ENCODE measurements at regions not wholly inside any gene's neighbourhood (a gene's known extent, or its start where the extent isn't known, plus 50 kb on each side); places are given as distances from the start of the nearest gene placed in this dataset.
"Not testable (repeated sequence)": the region's sequence is repeated elsewhere in the genome, so short reads cannot be mapped to it uniquely, and the experiment has no call there.

DNA sequence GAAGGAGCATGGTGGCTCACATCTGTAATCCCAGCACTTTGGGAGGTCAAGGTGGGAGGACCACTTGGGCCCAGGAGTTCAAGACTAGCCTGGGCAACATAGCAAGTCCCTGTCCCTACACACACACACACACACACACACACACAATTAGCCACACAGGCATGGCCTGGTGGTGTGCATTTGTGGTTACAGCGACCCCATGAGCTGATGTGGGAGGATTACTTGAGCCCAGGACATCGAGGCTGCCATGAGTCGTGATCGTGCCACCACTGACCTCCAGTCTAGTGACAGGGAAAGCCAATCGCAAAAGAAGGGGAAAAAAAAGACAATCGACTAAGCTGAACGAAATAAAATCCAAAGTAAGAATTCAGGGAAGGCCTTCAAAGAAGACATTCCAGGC is 67.9 kb downstream of the TBX3 start:
- 86 to 90% (median 89%) methylated on average over 7 of the region's 7 CpGs for WGBS, 3 donors
- no peak for DNase-seq
- Histone ChIP-seq H3K9me3 (ENCODE audit: control insufficient read depth in 2 of 2, insufficient read depth in 1 of 2, low read depth in 1 of 2, low read length in 1 of 2) (no peaks in the 10 kb centered on the region), H3K27me3 (ENCODE audit: control insufficient read depth in 3 of 3, insufficient read depth in 3 of 3, low read length in 3 of 3) (no peaks in the 10 kb centered on the region), H3K27ac (ENCODE audit: low read depth in 1 of 3, low read length in 2 of 3) (no peak overlapping the region), H3K4me1 (ENCODE audit: control insufficient read depth in 3 of 3, insufficient read depth in 2 of 3, low read depth in 1 of 3, low read length in 2 of 3) (peaks cover 0 to 12% (median 0%) of the 10 kb centered on the region in 3 donors), H3K4me3 (ENCODE audit: low read depth in 1 of 3, low read length in 3 of 3) (no peak overlapping the region), H3K36me3 (ENCODE audit: control insufficient read depth in 3 of 3, insufficient read depth in 2 of 3, low read depth in 1 of 3, low read length in 3 of 3) (no peaks in the 10 kb centered on the region)
- no peak for FAIRE-seq

DNA sequence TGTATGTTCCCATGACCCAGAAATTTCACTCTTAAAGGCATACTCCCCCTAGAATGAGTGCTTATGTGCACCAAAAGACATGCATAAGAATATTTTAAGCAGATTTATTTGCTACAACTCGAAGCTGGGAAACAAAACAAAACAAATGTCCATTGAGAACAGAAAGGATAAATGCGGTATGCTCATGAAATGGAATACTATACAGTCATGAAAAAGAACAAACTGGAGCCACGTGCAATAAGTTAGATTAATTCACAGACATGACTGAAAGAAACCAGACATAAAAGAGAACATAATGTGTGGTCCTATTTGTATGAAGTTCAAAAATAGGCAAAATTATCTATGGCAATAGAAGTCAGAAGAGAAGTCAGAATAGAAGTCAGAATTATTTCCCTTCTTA is 69.9 kb downstream of the TBX3 start:
- Histone ChIP-seq H3K36me3 (ENCODE audit: control insufficient read depth in 3 of 3, insufficient read depth in 2 of 3, low read depth in 1 of 3, low read length in 3 of 3) (no peaks in the 10 kb centered on the region), H3K4me3 (ENCODE audit: low read depth in 1 of 3, low read length in 3 of 3) (no peak overlapping the region), H3K4me1 (ENCODE audit: control insufficient read depth in 3 of 3, insufficient read depth in 2 of 3, low read depth in 1 of 3, low read length in 2 of 3) (peaks cover 0 to 13% (median 0%) of the 10 kb centered on the region in 3 donors), H3K27ac (ENCODE audit: low read depth in 1 of 3, low read length in 2 of 3) (no peak overlapping the region), H3K27me3 (ENCODE audit: control insufficient read depth in 3 of 3, insufficient read depth in 3 of 3, low read length in 3 of 3) (no peaks in the 10 kb centered on the region), H3K9me3 (ENCODE audit: control insufficient read depth in 2 of 2, insufficient read depth in 1 of 2, low read depth in 1 of 2, low read length in 1 of 2) (no peaks in the 10 kb centered on the region)
- WGBS, 3 donors = 71 to 77% (median 72%) methylated on average over 3 of the region's 3 CpGs
- DNase-seq (no peak), FAIRE-seq (no peak)

DNA sequence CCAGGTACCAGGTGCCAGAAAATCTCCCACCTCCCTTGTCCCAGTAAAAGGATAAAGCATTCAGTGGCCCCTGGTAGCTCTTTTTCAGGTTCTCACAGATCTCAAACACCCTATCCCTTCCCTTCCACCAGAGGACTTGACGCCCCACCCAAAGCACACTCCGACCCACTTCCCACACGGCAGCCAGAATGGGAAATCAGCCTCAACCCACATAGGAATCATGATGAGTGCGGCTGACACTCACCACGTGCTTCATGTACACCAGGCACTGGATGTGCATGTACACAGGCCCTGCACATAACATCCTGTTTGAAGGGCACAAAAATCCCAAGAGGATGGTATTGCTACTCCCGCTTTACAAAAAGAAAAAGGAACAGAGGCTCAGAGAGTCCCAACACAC is 71.9 kb downstream of the TBX3 start:
- H3K4me1 ChIP-seq (ENCODE audit: control insufficient read depth in 3 of 3, insufficient read depth in 2 of 3, low read depth in 1 of 3, low read length in 2 of 3) = peaks cover 0 to 13% (median 0%) of the 10 kb centered on the region in 3 donors
- WGBS, 3 donors = 61 to 71% (median 71%) methylated on average over 6 of the region's 6 CpGs
- H3K36me3 ChIP-seq (ENCODE audit: control insufficient read depth in 3 of 3, insufficient read depth in 2 of 3, low read depth in 1 of 3, low read length in 3 of 3) = no peaks in the 10 kb centered on the region
- H3K9me3 ChIP-seq (ENCODE audit: control insufficient read depth in 2 of 2, insufficient read depth in 1 of 2, low read depth in 1 of 2, low read length in 1 of 2) = no peaks in the 10 kb centered on the region
- no peak overlapping the region for H3K4me3 ChIP-seq (ENCODE audit: low read depth in 1 of 3, low read length in 3 of 3)
- no peak for DNase-seq
- peak overlapping the region in 1 of 3 donors; percentile 62 for H3K27ac ChIP-seq (ENCODE audit: low read depth in 1 of 3, low read length in 2 of 3)
- FAIRE-seq = no peak
- H3K27me3 ChIP-seq (ENCODE audit: control insufficient read depth in 3 of 3, insufficient read depth in 3 of 3, low read length in 3 of 3) = no peaks in the 10 kb centered on the region

- FAIRE-seq (no peak), DNase-seq (peak; percentile 87 to 93)
- WGBS, 3 donors = 26 to 59% (median 39%) methylated on average over 8 of the region's 8 CpGs
- H3K27me3 ChIP-seq (ENCODE audit: control insufficient read depth in 3 of 3, insufficient read depth in 3 of 3, low read length in 3 of 3) = no peaks in the 10 kb centered on the region
- H3K27ac ChIP-seq (ENCODE audit: low read depth in 1 of 3, low read length in 2 of 3) = peak overlapping the region in 1 of 3 donors; percentile 62
- no peak overlapping the region for H3K4me3 ChIP-seq (ENCODE audit: low read depth in 1 of 3, low read length in 3 of 3)
- H3K4me1 ChIP-seq (ENCODE audit: control insufficient read depth in 3 of 3, insufficient read depth in 2 of 3, low read depth in 1 of 3, low read length in 2 of 3) = peaks cover 0 to 13% (median 0%) of the 10 kb centered on the region in 3 donors
- no peaks in the 10 kb centered on the region for H3K9me3 ChIP-seq (ENCODE audit: control insufficient read depth in 2 of 2, insufficient read depth in 1 of 2, low read depth in 1 of 2, low read length in 1 of 2)
- H3K36me3 ChIP-seq (ENCODE audit: control insufficient read depth in 3 of 3, insufficient read depth in 2 of 3, low read depth in 1 of 3, low read length in 3 of 3) = no peaks in the 10 kb centered on the region
Measured at GRCh38 chr12:114611145-114612018, 72.6 kb downstream of the TBX3 start.

GRCh38 chr12:114608509-114608908 is 75.5 kb downstream of the TBX3 start:
- no peak overlapping the region for H3K4me3 ChIP-seq (ENCODE audit: low read depth in 1 of 3, low read length in 3 of 3)
- H3K27ac ChIP-seq (ENCODE audit: low read depth in 1 of 3, low read length in 2 of 3) = no peak overlapping the region
- WGBS, 3 donors = 67 to 74% (median 71%) methylated on average over 3 of the region's 3 CpGs
- DNase-seq (no peak), FAIRE-seq (no peak)
- H3K36me3 ChIP-seq (ENCODE audit: control insufficient read depth in 3 of 3, insufficient read depth in 2 of 3, low read depth in 1 of 3, low read length in 3 of 3) = no peaks in the 10 kb centered on the region
- peaks cover 0 to 3% (median 0%) of the 10 kb centered on the region in 3 donors for H3K27me3 ChIP-seq (ENCODE audit: control insufficient read depth in 3 of 3, insufficient read depth in 3 of 3, low read length in 3 of 3)
- peaks cover 0 to 13% (median 0%) of the 10 kb centered on the region in 3 donors for H3K4me1 ChIP-seq (ENCODE audit: control insufficient read depth in 3 of 3, insufficient read depth in 2 of 3, low read depth in 1 of 3, low read length in 2 of 3)
- H3K9me3 ChIP-seq (ENCODE audit: control insufficient read depth in 2 of 2, insufficient read depth in 1 of 2, low read depth in 1 of 2, low read length in 1 of 2) = no peaks in the 10 kb centered on the region

DNA sequence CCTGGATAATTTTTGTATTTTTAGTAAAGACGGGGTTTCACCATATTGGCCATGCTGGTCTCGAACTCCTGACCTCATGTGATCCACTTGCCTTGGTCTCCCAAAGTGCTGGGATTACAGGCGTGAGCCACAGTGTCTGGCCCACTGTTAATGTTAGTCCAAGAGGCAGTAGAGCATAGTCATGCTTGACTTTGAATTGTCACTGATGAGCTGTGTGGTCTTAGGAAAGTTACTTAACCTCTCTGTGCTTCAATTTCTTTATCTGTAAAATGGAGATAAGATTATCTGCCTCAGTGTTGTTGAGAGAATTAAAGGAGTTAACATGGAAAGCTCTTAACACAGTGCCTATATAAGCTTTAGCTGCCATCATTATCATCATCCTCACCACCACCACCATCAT is 78.1 kb downstream of the TBX3 start:
- no peak for DNase-seq
- 78 to 87% (median 82%) methylated on average over 3 of the region's 3 CpGs for WGBS, 3 donors
- peaks cover 0 to 3% (median 0%) of the 10 kb centered on the region in 3 donors for H3K27me3 ChIP-seq (ENCODE audit: control insufficient read depth in 3 of 3, insufficient read depth in 3 of 3, low read length in 3 of 3)
- FAIRE-seq = no peak
- H3K36me3 ChIP-seq (ENCODE audit: control insufficient read depth in 3 of 3, insufficient read depth in 2 of 3, low read depth in 1 of 3, low read length in 3 of 3) = no peaks in the 10 kb centered on the region
- no peaks in the 10 kb centered on the region for H3K9me3 ChIP-seq (ENCODE audit: control insufficient read depth in 2 of 2, insufficient read depth in 1 of 2, low read depth in 1 of 2, low read length in 1 of 2)
- no peak overlapping the region for H3K27ac ChIP-seq (ENCODE audit: low read depth in 1 of 3, low read length in 2 of 3)
- no peak overlapping the region for H3K4me3 ChIP-seq (ENCODE audit: low read depth in 1 of 3, low read length in 3 of 3)
- H3K4me1 ChIP-seq (ENCODE audit: control insufficient read depth in 3 of 3, insufficient read depth in 2 of 3, low read depth in 1 of 3, low read length in 2 of 3) = no peaks in the 10 kb centered on the region

DNA sequence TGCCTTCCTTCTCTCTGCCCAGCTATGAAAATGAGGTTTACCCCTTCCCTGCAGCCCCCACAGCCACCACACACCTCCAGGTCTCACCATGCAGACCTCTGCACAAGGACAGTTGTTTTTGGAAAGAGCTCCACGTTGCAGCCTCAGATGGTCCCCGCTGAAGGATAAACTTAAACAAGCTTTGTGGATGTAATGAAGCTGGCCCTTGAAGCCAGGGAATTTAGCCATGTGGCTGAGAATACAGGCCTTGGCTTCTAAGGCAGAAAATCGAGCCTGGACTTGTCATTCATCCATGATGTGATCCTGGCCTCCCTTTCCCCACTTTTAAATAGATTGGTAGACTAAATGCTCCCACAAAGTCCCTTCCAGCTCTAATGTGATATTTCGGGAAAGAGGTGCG is 79.4 kb downstream of the TBX3 start:
- no peak overlapping the region for H3K4me3 ChIP-seq (ENCODE audit: low read depth in 1 of 3, low read length in 3 of 3)
- WGBS, 3 donors = 49 to 63% (median 52%) methylated on average over 5 of the region's 5 CpGs
- no peaks in the 10 kb centered on the region for H3K36me3 ChIP-seq (ENCODE audit: control insufficient read depth in 3 of 3, insufficient read depth in 2 of 3, low read depth in 1 of 3, low read length in 3 of 3)
- no peaks in the 10 kb centered on the region for H3K9me3 ChIP-seq (ENCODE audit: control insufficient read depth in 2 of 2, insufficient read depth in 1 of 2, low read depth in 1 of 2, low read length in 1 of 2)
- no peak overlapping the region for H3K27ac ChIP-seq (ENCODE audit: low read depth in 1 of 3, low read length in 2 of 3)
- no peak for DNase-seq
- H3K27me3 ChIP-seq (ENCODE audit: control insufficient read depth in 3 of 3, insufficient read depth in 3 of 3, low read length in 3 of 3) = peaks cover 0 to 3% (median 0%) of the 10 kb centered on the region in 3 donors
- no peak for FAIRE-seq
- no peaks in the 10 kb centered on the region for H3K4me1 ChIP-seq (ENCODE audit: control insufficient read depth in 3 of 3, insufficient read depth in 2 of 3, low read depth in 1 of 3, low read length in 2 of 3)

GRCh38 chr12:114600584-114600983 is 83.4 kb downstream of the TBX3 start:
- not testable (repeated sequence) for DNase-seq; H3K27ac ChIP-seq (ENCODE audit: low read depth in 1 of 3, low read length in 2 of 3); H3K27me3 ChIP-seq (ENCODE audit: control insufficient read depth in 3 of 3, insufficient read depth in 3 of 3, low read length in 3 of 3); H3K36me3 ChIP-seq (ENCODE audit: control insufficient read depth in 3 of 3, insufficient read depth in 2 of 3, low read depth in 1 of 3, low read length in 3 of 3); H3K9me3 ChIP-seq (ENCODE audit: control insufficient read depth in 2 of 2, insufficient read depth in 1 of 2, low read depth in 1 of 2, low read length in 1 of 2); H3K4me1 ChIP-seq (ENCODE audit: control insufficient read depth in 3 of 3, insufficient read depth in 2 of 3, low read depth in 1 of 3, low read length in 2 of 3); H3K4me3 ChIP-seq (ENCODE audit: low read depth in 1 of 3, low read length in 3 of 3); FAIRE-seq
- WGBS, 3 donors = 74 to 93% (median 76%) methylated on average over 2 of the region's 2 CpGs
